Prostate gland (tissue), 2 donors: ENCODE measurements at regions not wholly inside any gene's neighbourhood (a gene's known extent, or its start where the extent isn't known, plus 50 kb on each side); places are given as distances from the start of the nearest gene placed in this dataset.

Experiments
- DNase-seq: peaks from one replicate; pipeline ENCODE4 v3.0.0-alpha.2; 2019; ENCODE audit warnings: low spot score
- H3K27ac ChIP-seq, 2 donors: fragments of 200-600 bp; sonication (generic); 2 replicates each; pipeline ENCODE4 v1.5.1; 2017 to 2019
- H3K27me3 ChIP-seq: fragments of 200-600 bp; sonication (generic); replicated peaks from 2 replicates; pipeline ENCODE4 v1.5.1; 2019; ENCODE audit not compliant: insufficient read depth
- H3K36me3 ChIP-seq, 2 donors: fragments of 200-600 bp; sonication (generic); 1 replicate in 1 of 2; 2 replicates in 1 of 2; pipeline versions ENCODE4 v1.5.1 to v1.8.1; 2017 to 2019
- H3K4me1 ChIP-seq: fragments of 200-600 bp; sonication (generic); replicated peaks from 2 replicates; pipeline ENCODE4 v1.5.1; 2019
- H3K4me3 ChIP-seq, 2 donors: fragments of 200-600 bp; sonication (generic); 2 replicates each; pipeline ENCODE4 v1.5.1; 2017 to 2019
- H3K9me3 ChIP-seq: fragments of 200-600 bp; sonication (generic); 2 replicates; pipeline ENCODE4 v1.5.1; 2017
- CTCF ChIP-seq, 4 experiments: fragments of 200-600 bp in 2 of 4; fragments of 450-650 bp in 2 of 4; sonication (generic) in 2 of 4; IDR thresholded peaks; 1 replicate in 3 of 4; 2 replicates in 1 of 4; pipeline ENCODE4 v1.5.1; 2016 to 2019; ENCODE audit warnings: antibody characterized with exemption in 4 of 4, mild to moderate bottlenecking in 2 of 4, moderate library complexity in 2 of 4
- POLR2A ChIP-seq: fragments of 450-650 bp; IDR thresholded peaks from one replicate; pipeline ENCODE4 v1.6.1; 2016; ENCODE audit warnings: antibody characterized with exemption, mild to moderate bottlenecking
- POLR2AphosphoS5 ChIP-seq: sonication (generic); formaldehyde crosslinking; IDR thresholded peaks from one replicate; pipeline ENCODE4 v1.6.1; 2017; ENCODE audit warnings: antibody characterized with exemption
- WGBS: methylation state at CpG from one replicate; pipeline ENCODE4 v1.1.5; 2018; 5-methylcytosine and 5-hydroxymethylcytosine counted together
- intact Hi-C: fragments of 100-400 bp; cut with DNase I; formaldehyde crosslinking; loops from one replicate; pipeline ENCODE4 v1.14.2; 2022

- DNase-seq: no peak
- H3K4me3 ChIP-seq: no peak overlapping the region
- no peaks in the 10 kb centered on the region for H3K36me3 ChIP-seq
- intact Hi-C loops: no loop called here
- H3K4me1 ChIP-seq: no peaks in the 10 kb centered on the region
- H3K27me3 ChIP-seq: no peaks in the 10 kb centered on the region
- TF ChIP-seq POLR2A (no peak), CTCF (IDR thresholded peaks at IDR 0.05) (no peak), POLR2AphosphoS5 (no peak)
- WGBS: 97% methylated on average over 1 of the region's 1 CpG
- no peaks in the 10 kb centered on the region for H3K9me3 ChIP-seq
- H3K27ac ChIP-seq: no peak overlapping the region
Observed at GRCh38 chr1:72780212-72780611, 497.9 kb upstream of the NEGR1 start.

- DNase-seq: no peak
- Histone ChIP-seq H3K4me1 (no peaks in the 10 kb centered on the region), H3K27me3 (no peaks in the 10 kb centered on the region), H3K9me3 (no peaks in the 10 kb centered on the region), H3K27ac (no peak overlapping the region), H3K36me3 (no peaks in the 10 kb centered on the region), H3K4me3 (no peak overlapping the region)
- TF ChIP-seq CTCF (IDR thresholded peaks at IDR 0.05) (no peak), POLR2A (no peak), POLR2AphosphoS5 (no peak)
- intact Hi-C loops: no loop called here
Observed at GRCh38 chr1:72777918-72778317, 495.6 kb upstream of the NEGR1 start.

GRCh38 chr1:72763481-72763880 is 481.1 kb upstream of the NEGR1 start:
- Histone ChIP-seq H3K36me3 (no peaks in the 10 kb centered on the region), H3K4me1 (no peaks in the 10 kb centered on the region), H3K27me3 (no peaks in the 10 kb centered on the region), H3K27ac (no peak overlapping the region), H3K4me3 (no peak overlapping the region), H3K9me3 (no peaks in the 10 kb centered on the region)
- 87% methylated on average over 2 of the region's 2 CpGs for WGBS
- intact Hi-C loops: no loop called here
- no peak for TF ChIP-seq CTCF (IDR thresholded peaks at IDR 0.05)
- TF ChIP-seq POLR2A: no peak
- TF ChIP-seq POLR2AphosphoS5: no peak
- DNase-seq: no peak

GRCh38 chr1:72759486-72759885 is 477.1 kb upstream of the NEGR1 start:
- Histone ChIP-seq H3K9me3 (no peaks in the 10 kb centered on the region), H3K27ac (no peak overlapping the region), H3K36me3 (no peaks in the 10 kb centered on the region), H3K4me1 (no peaks in the 10 kb centered on the region), H3K27me3 (no peaks in the 10 kb centered on the region), H3K4me3 (no peak overlapping the region)
- over 99% methylated on average over 3 of the region's 3 CpGs for WGBS
- no peak for DNase-seq
- intact Hi-C loops: no loop called here
- no peak for TF ChIP-seq POLR2AphosphoS5
- TF ChIP-seq CTCF (IDR thresholded peaks at IDR 0.05): no peak
- TF ChIP-seq POLR2A: no peak

GRCh38 chr1:72757843-72758242 is 475.5 kb upstream of the NEGR1 start:
- H3K27ac ChIP-seq: no peak overlapping the region
- no peak overlapping the region for H3K4me3 ChIP-seq
- no peaks in the 10 kb centered on the region for H3K36me3 ChIP-seq
- intact Hi-C loops: no loop called here
- no peak for DNase-seq
- no peaks in the 10 kb centered on the region for H3K9me3 ChIP-seq
- H3K27me3 ChIP-seq: no peaks in the 10 kb centered on the region
- 99% methylated on average over 2 of the region's 2 CpGs for WGBS
- TF ChIP-seq CTCF (IDR thresholded peaks at IDR 0.05): no peak
- no peaks in the 10 kb centered on the region for H3K4me1 ChIP-seq
